ENCODE measurements at regions not wholly inside any gene's neighbourhood (a gene's known extent, or its start where the extent isn't known, plus 50 kb on each side); places are given as distances from the start of the nearest gene placed in this dataset.

DNA sequence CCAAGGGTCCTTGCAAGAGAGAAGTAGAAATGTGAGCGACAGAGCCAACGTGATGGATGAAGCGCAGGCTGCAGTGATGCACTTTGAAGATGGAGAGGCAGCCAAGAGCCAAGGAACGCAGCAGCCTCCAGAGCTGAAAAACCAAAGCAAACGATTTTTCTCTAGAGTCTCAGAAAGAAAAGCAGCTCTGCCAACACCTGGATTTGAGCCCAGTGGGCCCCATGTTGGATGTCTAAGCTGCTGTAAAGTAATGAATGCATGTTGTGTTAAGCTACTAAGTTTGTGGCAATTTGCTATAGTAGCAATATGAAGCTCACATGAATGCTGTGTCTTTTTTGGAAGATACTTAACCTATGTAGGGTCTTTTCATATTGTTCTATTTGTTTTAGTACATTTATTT is 894.3 kb downstream of the EFNB2 start:
- H3K4me3 ChIP-seq (ENCODE audit: low read depth, low read length) = no peak overlapping the region
- TF ChIP-seq, protein P1, sequence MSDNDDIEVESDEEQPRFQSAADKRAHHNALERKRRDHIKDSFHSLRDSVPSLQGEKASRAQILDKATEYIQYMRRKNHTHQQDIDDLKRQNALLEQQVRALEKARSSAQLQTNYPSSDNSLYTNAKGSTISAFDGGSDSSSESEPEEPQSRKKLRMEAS (IDR thresholded peaks at IDR 0.05; ENCODE audit: low read depth, low read length) = no peak
- DNase-seq (ENCODE audit: low read depth) = no peak

DNA sequence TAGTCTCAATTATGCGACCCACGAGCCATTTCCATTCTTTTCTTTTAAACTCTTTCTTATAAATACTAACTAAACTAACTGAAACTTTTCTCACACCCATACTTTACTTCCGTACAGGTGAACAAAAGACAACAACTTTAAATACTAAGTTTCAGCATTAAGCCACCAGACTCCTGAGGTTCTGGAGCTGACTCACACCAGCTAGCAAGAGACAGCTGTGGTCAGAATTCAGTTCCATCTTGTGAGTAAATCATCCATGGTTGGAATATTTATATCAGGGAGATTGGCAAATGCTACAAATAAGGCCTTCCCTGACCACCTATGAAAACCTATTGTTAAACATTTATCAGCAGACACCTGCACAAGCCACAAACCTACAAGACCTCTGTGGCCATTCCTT is 897.0 kb downstream of the EFNB2 start:
- no peak for DNase-seq (ENCODE audit: low read depth)
- no peak overlapping the region for H3K4me3 ChIP-seq (ENCODE audit: low read depth, low read length)
- TF ChIP-seq POLR2A (IDR thresholded peaks at IDR 0.05; ENCODE audit: extremely low read depth, insufficient read length) (no peak), MYC (IDR thresholded peaks at IDR 0.05; ENCODE audit: low read depth, low read length) (no peak)
- TF ChIP-seq, protein P2, sequence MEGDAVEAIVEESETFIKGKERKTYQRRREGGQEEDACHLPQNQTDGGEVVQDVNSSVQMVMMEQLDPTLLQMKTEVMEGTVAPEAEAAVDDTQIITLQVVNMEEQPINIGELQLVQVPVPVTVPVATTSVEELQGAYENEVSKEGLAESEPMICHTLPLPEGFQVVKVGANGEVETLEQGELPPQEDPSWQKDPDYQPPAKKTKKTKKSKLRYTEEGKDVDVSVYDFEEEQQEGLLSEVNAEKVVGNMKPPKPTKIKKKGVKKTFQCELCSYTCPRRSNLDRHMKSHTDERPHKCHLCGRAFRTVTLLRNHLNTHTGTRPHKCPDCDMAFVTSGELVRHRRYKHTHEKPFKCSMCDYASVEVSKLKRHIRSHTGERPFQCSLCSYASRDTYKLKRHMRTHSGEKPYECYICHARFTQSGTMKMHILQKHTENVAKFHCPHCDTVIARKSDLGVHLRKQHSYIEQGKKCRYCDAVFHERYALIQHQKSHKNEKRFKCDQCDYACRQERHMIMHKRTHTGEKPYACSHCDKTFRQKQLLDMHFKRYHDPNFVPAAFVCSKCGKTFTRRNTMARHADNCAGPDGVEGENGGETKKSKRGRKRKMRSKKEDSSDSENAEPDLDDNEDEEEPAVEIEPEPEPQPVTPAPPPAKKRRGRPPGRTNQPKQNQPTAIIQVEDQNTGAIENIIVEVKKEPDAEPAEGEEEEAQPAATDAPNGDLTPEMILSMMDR (IDR thresholded peaks at IDR 0.05; ENCODE audit: low read depth, low read length) = no peak
- TF ChIP-seq, protein P1 (IDR thresholded peaks at IDR 0.05; ENCODE audit: low read depth, low read length) = no peak

DNA sequence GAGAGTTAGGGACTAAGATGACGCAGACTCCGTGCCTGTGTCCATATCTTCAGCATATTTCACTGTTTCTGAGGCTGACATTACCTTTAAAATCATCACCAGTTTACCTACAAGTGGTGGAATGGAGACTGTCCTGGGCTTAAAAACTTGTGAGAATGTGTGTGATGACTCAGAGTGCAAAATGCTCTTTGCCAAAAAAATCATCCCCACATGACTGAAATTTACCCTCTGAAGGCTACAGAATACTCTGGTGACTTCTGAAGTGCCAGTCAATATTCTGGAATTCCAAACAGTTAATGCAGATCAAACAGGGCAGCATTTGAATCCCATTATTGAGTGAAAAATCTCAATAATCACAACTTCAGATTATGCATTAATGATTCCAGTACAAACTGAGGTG is 901.4 kb downstream of the EFNB2 start:
- no peak for DNase-seq (ENCODE audit: low read depth)
- TF ChIP-seq, protein P2 (IDR thresholded peaks at IDR 0.05; ENCODE audit: low read depth, low read length) = no peak
- TF ChIP-seq, protein P1 (IDR thresholded peaks at IDR 0.05; ENCODE audit: low read depth, low read length) = no peak
- no peak for TF ChIP-seq POLR2A (IDR thresholded peaks at IDR 0.05; ENCODE audit: extremely low read depth, insufficient read length)
- no peak for TF ChIP-seq MYC (IDR thresholded peaks at IDR 0.05; ENCODE audit: low read depth, low read length)
- H3K4me3 ChIP-seq (ENCODE audit: low read depth, low read length) = no peak overlapping the region

DNA sequence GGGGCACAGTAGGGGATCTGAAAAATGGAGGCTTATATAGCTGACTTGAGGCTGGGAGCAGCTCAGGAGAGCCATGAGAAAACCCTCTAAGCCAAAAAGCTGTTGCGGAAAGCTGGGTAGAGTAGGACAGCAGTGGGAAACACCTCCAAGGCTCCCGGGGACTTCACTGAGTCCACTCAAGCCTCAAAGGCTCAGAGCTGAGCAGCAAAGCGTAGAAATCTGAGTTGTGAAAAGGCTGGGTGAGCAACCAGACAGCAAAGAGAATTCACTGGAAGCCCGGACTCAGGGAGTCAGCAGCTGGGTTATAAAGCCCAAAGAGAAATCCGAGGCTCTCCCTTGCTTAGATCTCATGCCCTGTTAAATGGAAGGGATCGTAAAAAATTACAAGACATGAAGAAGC is 905.0 kb downstream of the EFNB2 start:
- no peak overlapping the region for H3K4me3 ChIP-seq (ENCODE audit: low read depth, low read length)
- TF ChIP-seq, protein P1 (IDR thresholded peaks at IDR 0.05; ENCODE audit: low read depth, low read length) = no peak
- TF ChIP-seq, protein P2 (IDR thresholded peaks at IDR 0.05; ENCODE audit: low read depth, low read length) = no peak
- TF ChIP-seq MYC (IDR thresholded peaks at IDR 0.05; ENCODE audit: low read depth, low read length) = no peak
- no peak for TF ChIP-seq POLR2A (IDR thresholded peaks at IDR 0.05; ENCODE audit: extremely low read depth, insufficient read length)
- DNase-seq (ENCODE audit: low read depth) = no peak

DNA sequence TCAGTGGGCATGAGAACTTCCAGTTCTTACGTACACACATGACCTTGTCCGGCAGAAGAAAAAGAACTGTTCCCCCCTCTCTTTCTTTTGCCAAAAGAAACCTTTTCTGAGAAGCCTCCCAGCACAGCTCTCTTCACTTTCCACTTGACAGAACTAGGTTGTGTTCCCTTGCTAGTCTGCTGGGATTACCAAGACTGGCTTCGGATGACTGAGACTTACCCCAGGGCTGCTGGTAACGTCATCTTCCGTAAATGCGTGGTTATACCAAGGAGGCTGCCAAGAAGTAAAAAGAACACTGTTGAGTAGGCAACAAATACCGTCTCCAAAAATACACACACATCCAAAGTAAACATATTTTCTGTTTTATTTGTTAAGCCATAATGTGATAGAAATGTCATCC is 908.2 kb downstream of the EFNB2 start:
- no peak for DNase-seq (ENCODE audit: low read depth)
- no peak overlapping the region for H3K4me3 ChIP-seq (ENCODE audit: low read depth, low read length)

DNA sequence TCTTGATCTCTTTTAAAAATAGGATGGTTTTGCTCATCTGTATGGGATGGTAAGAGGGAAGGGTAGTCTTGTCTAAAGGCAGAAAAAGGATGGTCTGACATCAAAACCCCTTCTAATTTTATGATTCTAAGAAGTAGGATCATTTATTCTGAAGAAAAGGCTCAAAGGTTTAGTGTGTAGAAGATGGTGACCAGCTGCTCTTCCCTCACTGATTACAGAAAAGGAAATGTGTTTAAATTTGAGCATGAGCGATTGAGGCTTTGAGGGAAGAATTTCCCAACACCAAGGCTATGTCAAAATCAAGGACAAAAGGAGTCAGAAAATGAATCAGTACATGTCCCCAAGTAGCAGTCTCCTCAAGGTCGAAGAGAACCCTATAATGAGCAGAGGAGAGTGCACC is 909.8 kb downstream of the EFNB2 start:
- H3K4me3 ChIP-seq (ENCODE audit: low read depth, low read length) = no peak overlapping the region
- DNase-seq (ENCODE audit: low read depth) = no peak
- TF ChIP-seq, protein P2 (IDR thresholded peaks at IDR 0.05; ENCODE audit: low read depth, low read length) = no peak
- TF ChIP-seq MYC (IDR thresholded peaks at IDR 0.05; ENCODE audit: low read depth, low read length) (no peak), POLR2A (IDR thresholded peaks at IDR 0.05; ENCODE audit: extremely low read depth, insufficient read length) (no peak)
- TF ChIP-seq, protein P1 (IDR thresholded peaks at IDR 0.05; ENCODE audit: low read depth, low read length) = no peak

More for the DNA sequence above, 908.2 kb downstream of the EFNB2 start:
- TF ChIP-seq POLR2A (IDR thresholded peaks at IDR 0.05; ENCODE audit: extremely low read depth, insufficient read length) = no peak
- TF ChIP-seq, protein P1 (IDR thresholded peaks at IDR 0.05; ENCODE audit: low read depth, low read length) = no peak
- no peak for TF ChIP-seq MYC (IDR thresholded peaks at IDR 0.05; ENCODE audit: low read depth, low read length)
- TF ChIP-seq, protein P2 (IDR thresholded peaks at IDR 0.05; ENCODE audit: low read depth, low read length) = no peak

Measured in NB4 (cell line).